ENCODE measurements at regions not wholly inside any gene's neighbourhood (a gene's known extent, or its start where the extent isn't known, plus 50 kb on each side); places are given as distances from the start of the nearest gene placed in this dataset.

- H3K27me3 ChIP-seq (ENCODE audit: insufficient read depth, poor library complexity, severe bottlenecking) = no peaks in the 10 kb centered on the region
- no peak overlapping the region for H3K27ac ChIP-seq (replicated peaks)
- H3K4me3 ChIP-seq (replicated peaks; ENCODE audit: insufficient read depth, low read length) = no peak overlapping the region
- TF ChIP-seq POLR2AphosphoS5 (IDR thresholded peaks at IDR 0.05; ENCODE audit: low read depth) (no peak), REST (IDR thresholded peaks at IDR 0.05; ENCODE audit: insufficient replicate concordance, low read depth) (no peak), SPI1 (IDR thresholded peaks at IDR 0.05; ENCODE audit: borderline replicate concordance, low read depth) (no peak), GABPA (IDR thresholded peaks at IDR 0.05; ENCODE audit: low read depth) (no peak), CTCF (IDR thresholded peaks at IDR 0.05; ENCODE audit: insufficient read depth, low read length) (no peak)
- no peak for DNase-seq (ENCODE audit: low read depth in 1 of 2, low spot score in 1 of 2)
Observed at GRCh38 chr6:78365473-78365872, 501.9 kb upstream of the IRAK1BP1 start.

GRCh38 chr6:78377056-78377455 is 490.3 kb upstream of the IRAK1BP1 start:
- Histone ChIP-seq H3K4me3 (replicated peaks; ENCODE audit: insufficient read depth, low read length) (no peak overlapping the region), H3K27ac (replicated peaks) (no peak overlapping the region), H3K27me3 (ENCODE audit: insufficient read depth, poor library complexity, severe bottlenecking) (no peaks in the 10 kb centered on the region)
- TF ChIP-seq REST (IDR thresholded peaks at IDR 0.05; ENCODE audit: insufficient replicate concordance, low read depth) (no peak), GABPA (IDR thresholded peaks at IDR 0.05; ENCODE audit: low read depth) (no peak), CTCF (IDR thresholded peaks at IDR 0.05; ENCODE audit: insufficient read depth, low read length) (no peak), POLR2AphosphoS5 (IDR thresholded peaks at IDR 0.05; ENCODE audit: low read depth) (no peak), SPI1 (IDR thresholded peaks at IDR 0.05; ENCODE audit: borderline replicate concordance, low read depth) (no peak)
- no peak for DNase-seq (ENCODE audit: low read depth in 1 of 2, low spot score in 1 of 2)

GRCh38 chr6:78379982-78380381 is 487.4 kb upstream of the IRAK1BP1 start:
- DNase-seq (ENCODE audit: low read depth in 1 of 2, low spot score in 1 of 2) = no peak
- TF ChIP-seq REST (IDR thresholded peaks at IDR 0.05; ENCODE audit: insufficient replicate concordance, low read depth) = no peak
- no peak overlapping the region for H3K27ac ChIP-seq (replicated peaks)
- no peaks in the 10 kb centered on the region for H3K27me3 ChIP-seq (ENCODE audit: insufficient read depth, poor library complexity, severe bottlenecking)
- no peak overlapping the region for H3K4me3 ChIP-seq (replicated peaks; ENCODE audit: insufficient read depth, low read length)

GRCh38 chr6:78380541-78380940 is 486.8 kb upstream of the IRAK1BP1 start:
- no peaks in the 10 kb centered on the region for H3K27me3 ChIP-seq (ENCODE audit: insufficient read depth, poor library complexity, severe bottlenecking)
- TF ChIP-seq SPI1 (IDR thresholded peaks at IDR 0.05; ENCODE audit: borderline replicate concordance, low read depth) (no peak), GABPA (IDR thresholded peaks at IDR 0.05; ENCODE audit: low read depth) (no peak), REST (IDR thresholded peaks at IDR 0.05; ENCODE audit: insufficient replicate concordance, low read depth) (no peak), CTCF (IDR thresholded peaks at IDR 0.05; ENCODE audit: insufficient read depth, low read length) (no peak), POLR2AphosphoS5 (IDR thresholded peaks at IDR 0.05; ENCODE audit: low read depth) (no peak)
- H3K4me3 ChIP-seq (replicated peaks; ENCODE audit: insufficient read depth, low read length) = no peak overlapping the region
- DNase-seq (ENCODE audit: low read depth in 1 of 2, low spot score in 1 of 2) = no peak
- no peak overlapping the region for H3K27ac ChIP-seq (replicated peaks)
